Psoas muscle (tissue), 7 donors: ENCODE measurements at regions not wholly inside any gene's neighbourhood (a gene's known extent, or its start where the extent isn't known, plus 50 kb on each side); places are given as distances from the start of the nearest gene placed in this dataset.

Experiments
- ATAC-seq, 4 donors: fragments of 200-7000 bp; cut with Tn5 transposase; one replicate each; pipeline ENCODE4 v1.9.1; 2020; ENCODE audit warnings: moderate library complexity in 3 of 4, mild to moderate bottlenecking in 2 of 4
- DNase-seq, 2 donors: peaks; one replicate each; pipeline ENCODE4 v3.0.0-alpha.2; 2020
- H3K27ac ChIP-seq: fragments of 200-600 bp; one replicate; pipeline ENCODE4 v1.8.0; 2022
- H3K27me3 ChIP-seq, 3 donors: fragments of 200-600 bp in 1 of 3; one replicate each; pipeline versions ENCODE4 v1.6.1 to v1.8.0; 2013 to 2022; ENCODE audit warnings: low read length in 2 of 3, mild to moderate bottlenecking in 2 of 3, moderate library complexity in 1 of 3; ENCODE audit not compliant: insufficient read depth in 3 of 3
- H3K36me3 ChIP-seq, 2 donors: fragments of 200-600 bp in 1 of 2; one replicate each; pipeline versions ENCODE4 v1.6.1 to v1.8.0; 2013 to 2022; ENCODE audit warnings: low read depth in 1 of 2, mild to moderate bottlenecking in 1 of 2, moderate library complexity in 1 of 2; ENCODE audit not compliant: insufficient read depth in 1 of 2
- H3K4me1 ChIP-seq: fragments of 200-600 bp; one replicate; pipeline ENCODE4 v1.8.0; 2022
- H3K4me3 ChIP-seq: fragments of 200-600 bp; one replicate; pipeline ENCODE4 v1.8.0; 2022; ENCODE audit warnings: mild to moderate bottlenecking
- H3K9me3 ChIP-seq: fragments of 200-600 bp; one replicate; pipeline ENCODE4 v1.8.0; 2022
- WGBS, 3 donors: extraction: QIAGEN DNeasy Blood & Tissue Kit; methylation state at CpG; one replicate each; pipeline versions ENCODE4 v1.1.6 to v1.1.7; 2013; 5-methylcytosine and 5-hydroxymethylcytosine counted together
- intact Hi-C, 2 donors: fragments of 100-400 bp; cut with DNase I; formaldehyde crosslinking; loops; one replicate each; pipeline versions ENCODE4 v1.11.0 to v1.14.2; 2022
- TF ChIP-seq, protein P1 (sequence below): fragments of 200-600 bp; IDR thresholded peaks from one replicate; pipeline ENCODE4 v1.8.0; 2022; ENCODE audit warnings: antibody characterized with exemption
- donor health status: healthy with polysubstance abuse.
- donor health status: DM: no; HTN: no; CAD: no; lungs with moderate emphysema.
- donor health status: Bipolar disorder and iron deficiency.
- donor health status: healthy.
- donor health status: DM: yes; HTN: yes; CAD: no.
- donor health status: DM: no; HTN: no; CAD: no.
- donor health status: DM: yes; HTN: yes; CAD: no.

DNA sequence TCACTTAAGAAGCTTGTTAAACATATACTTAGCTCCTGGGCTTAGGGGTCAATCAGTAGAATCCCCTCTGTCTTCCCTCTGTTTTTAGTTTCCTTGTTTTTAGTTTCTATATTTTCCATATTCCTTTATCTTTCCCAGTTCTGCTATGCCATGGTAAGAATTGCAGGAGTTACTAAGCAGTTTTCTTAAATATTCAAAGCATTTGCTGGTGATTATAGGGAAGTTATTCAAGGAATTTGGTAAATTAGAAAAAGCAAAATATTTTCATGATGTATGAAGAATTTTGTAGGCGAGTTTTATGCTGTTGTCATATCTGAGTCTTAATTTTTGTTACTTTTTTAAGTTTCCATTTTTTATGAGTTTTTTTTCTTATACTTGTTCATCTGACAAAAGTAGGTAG, 91.6 kb upstream of the NUDT6 start:
- 69 to 84% (median 80%) methylated on average over 1 of the region's 1 CpG for WGBS, 3 donors
- intact Hi-C loops: no loop called here

DNA sequence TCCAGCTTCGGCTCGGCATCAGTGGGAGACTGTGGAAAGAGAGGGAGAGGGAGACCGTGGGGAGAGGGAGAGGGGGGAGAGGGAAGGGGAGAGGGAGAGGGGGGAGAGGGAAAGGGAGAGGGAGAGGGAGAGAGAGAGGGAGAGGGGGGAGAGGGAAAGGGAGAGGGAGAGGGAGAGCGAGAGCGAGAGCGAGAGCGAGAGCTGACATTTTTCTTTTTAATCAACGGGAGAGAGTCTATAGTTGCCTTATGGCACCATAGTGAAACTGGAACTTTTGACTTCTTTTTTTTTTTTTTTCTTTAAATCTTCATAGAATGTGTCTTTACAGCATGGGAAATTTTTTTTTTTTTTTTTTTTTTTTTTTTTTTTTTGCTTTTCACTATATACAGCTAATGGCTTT, 94.7 kb upstream of the NUDT6 start:
- Histone ChIP-seq H3K27me3 (no peaks in the 10 kb centered on the region), H3K4me1 (peaks cover 12% of the 10 kb centered on the region), H3K27ac (no peak overlapping the region), H3K9me3 (no peaks in the 10 kb centered on the region), H3K4me3 (no peak overlapping the region), H3K36me3 (no peaks in the 10 kb centered on the region)
- intact Hi-C loops: no loop called here
- no peak for DNase-seq
- TF ChIP-seq, protein P1, sequence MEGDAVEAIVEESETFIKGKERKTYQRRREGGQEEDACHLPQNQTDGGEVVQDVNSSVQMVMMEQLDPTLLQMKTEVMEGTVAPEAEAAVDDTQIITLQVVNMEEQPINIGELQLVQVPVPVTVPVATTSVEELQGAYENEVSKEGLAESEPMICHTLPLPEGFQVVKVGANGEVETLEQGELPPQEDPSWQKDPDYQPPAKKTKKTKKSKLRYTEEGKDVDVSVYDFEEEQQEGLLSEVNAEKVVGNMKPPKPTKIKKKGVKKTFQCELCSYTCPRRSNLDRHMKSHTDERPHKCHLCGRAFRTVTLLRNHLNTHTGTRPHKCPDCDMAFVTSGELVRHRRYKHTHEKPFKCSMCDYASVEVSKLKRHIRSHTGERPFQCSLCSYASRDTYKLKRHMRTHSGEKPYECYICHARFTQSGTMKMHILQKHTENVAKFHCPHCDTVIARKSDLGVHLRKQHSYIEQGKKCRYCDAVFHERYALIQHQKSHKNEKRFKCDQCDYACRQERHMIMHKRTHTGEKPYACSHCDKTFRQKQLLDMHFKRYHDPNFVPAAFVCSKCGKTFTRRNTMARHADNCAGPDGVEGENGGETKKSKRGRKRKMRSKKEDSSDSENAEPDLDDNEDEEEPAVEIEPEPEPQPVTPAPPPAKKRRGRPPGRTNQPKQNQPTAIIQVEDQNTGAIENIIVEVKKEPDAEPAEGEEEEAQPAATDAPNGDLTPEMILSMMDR: no peak
- no peak for ATAC-seq
- 87 to 97% (median 96%) methylated on average over 5 to 6 of the region's 8 CpGs for WGBS, 3 donors

More for the DNA sequence above, 91.6 kb upstream of the NUDT6 start:
- TF ChIP-seq, protein P1: no peak
- no peak overlapping the region for H3K4me3 ChIP-seq
- ATAC-seq (no peak), DNase-seq (no peak)
- no peak overlapping the region for H3K27ac ChIP-seq
- no peaks in the 10 kb centered on the region for H3K27me3 ChIP-seq
- peaks cover 8% of the 10 kb centered on the region for H3K4me1 ChIP-seq
- no peaks in the 10 kb centered on the region for H3K9me3 ChIP-seq
- no peaks in the 10 kb centered on the region for H3K36me3 ChIP-seq

DNA sequence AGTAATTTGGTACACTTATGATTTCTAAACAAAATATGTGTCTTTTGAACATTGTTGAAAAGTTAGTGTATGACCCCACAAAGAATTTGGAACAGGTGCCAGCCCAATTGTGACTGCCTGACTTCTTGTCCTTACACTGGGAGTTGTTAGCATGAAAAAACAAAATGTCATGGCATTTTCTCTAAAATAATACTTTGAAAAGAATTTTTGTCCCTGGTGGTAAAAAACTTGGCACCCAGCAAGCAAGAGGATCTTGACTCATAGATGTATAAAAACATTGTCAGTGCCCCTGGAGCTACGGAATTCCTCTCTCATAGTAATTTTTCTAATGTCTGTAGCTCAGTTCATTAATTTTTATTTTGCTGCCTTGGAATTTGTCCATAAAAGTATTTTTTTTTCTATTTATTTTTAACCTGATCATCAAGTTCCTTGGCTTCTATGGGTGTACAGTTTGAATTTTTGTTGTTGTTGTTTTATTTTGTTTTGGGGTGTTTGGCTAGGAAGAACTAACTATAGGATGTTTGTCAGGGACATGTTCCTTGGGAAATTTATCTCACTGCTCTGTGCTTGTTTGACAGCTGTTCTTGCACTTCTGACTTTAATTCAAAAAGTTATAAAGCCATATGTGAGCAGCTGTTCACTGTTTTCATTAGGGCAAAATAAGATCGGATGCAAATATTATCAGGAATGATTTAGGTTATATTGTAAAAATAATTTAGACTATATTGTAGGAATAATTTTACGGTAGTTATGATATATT, 95.4 kb upstream of the NUDT6 start:
- intact Hi-C loops: no loop called here
- H3K27me3 ChIP-seq: no peaks in the 10 kb centered on the region
- peaks cover 12% of the 10 kb centered on the region for H3K4me1 ChIP-seq
- no peaks in the 10 kb centered on the region for H3K36me3 ChIP-seq
- DNase-seq (no peak), ATAC-seq (no peak)
- WGBS, 3 donors: 44 to 53% (median 46%) methylated on average over 3 of the region's 3 CpGs
- no peak overlapping the region for H3K27ac ChIP-seq
- H3K4me3 ChIP-seq: no peak overlapping the region
- TF ChIP-seq, protein P1: no peak
- no peaks in the 10 kb centered on the region for H3K9me3 ChIP-seq

DNA sequence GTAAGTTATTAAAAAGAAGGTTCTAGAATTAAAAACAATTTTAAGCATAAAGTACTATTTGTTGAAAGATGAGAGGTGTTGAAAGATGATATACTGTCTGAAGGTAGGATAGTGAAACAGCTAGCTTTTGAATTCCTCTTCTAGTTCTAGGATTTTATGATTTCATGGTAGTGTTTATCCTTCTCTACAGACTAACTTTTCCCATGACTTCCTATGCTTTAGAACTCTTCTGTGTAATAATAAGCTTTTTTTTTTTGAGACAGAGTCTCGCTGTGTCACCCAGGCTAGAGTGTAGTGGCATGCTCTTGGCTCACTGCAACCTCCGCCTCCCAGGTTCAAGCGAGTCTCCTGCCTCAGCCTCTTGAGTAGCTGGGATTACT, 96.0 kb upstream of the NUDT6 start:
- Histone ChIP-seq H3K4me1 (peaks cover 12% of the 10 kb centered on the region), H3K9me3 (no peaks in the 10 kb centered on the region), H3K27ac (no peak overlapping the region), H3K4me3 (no peak overlapping the region), H3K36me3 (no peaks in the 10 kb centered on the region), H3K27me3 (no peaks in the 10 kb centered on the region)
- DNase-seq: no peak
- TF ChIP-seq, protein P1: no peak
- ATAC-seq: no peak
- intact Hi-C loops: no loop called here
- WGBS, 3 donors: 35 to 63% (median 39%) methylated on average over 3 of the region's 3 CpGs

DNA sequence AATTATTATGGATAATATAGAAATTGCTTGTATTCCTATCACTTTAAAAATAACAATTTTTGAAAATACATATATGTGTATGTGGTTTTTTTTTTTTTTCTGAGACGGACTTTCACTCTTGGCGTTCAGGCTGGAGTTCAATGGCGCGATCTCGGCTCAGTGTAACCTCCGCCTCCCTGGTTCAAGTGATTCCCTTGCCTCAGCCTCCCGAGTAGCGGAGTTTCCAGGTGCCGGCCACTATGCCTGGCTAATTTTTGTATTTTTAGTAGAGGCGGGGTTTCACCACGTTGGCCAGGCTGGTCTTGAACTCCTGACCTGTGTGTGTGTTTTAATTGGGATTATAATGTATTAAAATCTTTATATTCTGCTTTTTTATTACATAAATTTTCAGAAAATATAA, 97.9 kb upstream of the NUDT6 start:
- Histone ChIP-seq H3K27me3 (no peaks in the 10 kb centered on the region), H3K4me3 (no peak overlapping the region), H3K27ac (no peak overlapping the region), H3K9me3 (no peaks in the 10 kb centered on the region), H3K4me1 (peaks cover 12% of the 10 kb centered on the region), H3K36me3 (no peaks in the 10 kb centered on the region)
- intact Hi-C loops: no loop called here
- ATAC-seq: no peak
- TF ChIP-seq, protein P1: no peak
- 94 to 98% (median 95%) methylated on average over 11 of the region's 11 CpGs for WGBS, 3 donors
- no peak for DNase-seq
